ENCODE measurements at regions not wholly inside any gene's neighbourhood (a gene's known extent, or its start where the extent isn't known, plus 50 kb on each side); places are given as distances from the start of the nearest gene placed in this dataset.
"Not testable (repeated sequence)": the region's sequence is repeated elsewhere in the genome, so short reads cannot be mapped to it uniquely, and the experiment has no call there.

DNA sequence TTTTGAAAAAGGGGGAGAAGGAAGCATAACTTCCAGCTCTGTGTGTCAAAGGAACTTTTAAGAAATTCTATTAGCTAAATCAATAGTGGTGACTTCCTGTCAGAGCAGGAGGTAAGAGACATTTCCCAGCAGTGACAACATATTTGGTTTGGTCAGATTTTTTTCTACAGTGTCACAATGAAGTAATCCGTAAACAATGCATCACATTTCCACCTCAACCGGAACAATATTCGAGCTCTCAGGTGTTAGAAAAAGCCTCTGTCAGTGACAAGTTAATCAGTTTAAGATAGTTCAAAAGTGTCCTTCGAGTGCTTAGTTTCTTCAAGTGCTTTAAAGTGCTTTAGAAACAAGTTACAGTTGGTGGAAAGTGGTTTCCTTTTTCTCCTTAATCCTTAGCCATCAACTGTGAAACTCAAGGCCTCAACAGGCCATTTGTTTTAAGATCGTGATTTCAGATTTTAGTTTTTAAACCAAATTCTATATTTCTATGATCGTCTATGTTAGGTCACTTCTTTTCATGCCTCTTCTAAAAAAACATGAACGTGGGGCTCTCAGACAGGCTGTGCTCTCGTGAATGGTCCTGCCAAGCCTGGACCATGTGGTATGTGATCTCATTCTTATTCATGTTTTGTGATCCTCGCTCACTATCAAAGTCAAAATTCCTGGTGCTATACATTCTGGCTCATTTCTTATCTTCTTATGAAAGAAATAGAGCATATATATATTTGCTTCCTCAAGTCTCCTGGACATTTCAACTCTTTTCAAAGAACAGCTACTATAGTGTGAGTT, 181.9 kb upstream of the HMHB1 start:
- BruUV-seq (replicated peaks) = no TSS peak
- no peak for TF ChIP-seq EZH2 (IDR thresholded peaks at IDR 0.05; ENCODE audit: borderline replicate concordance, low read depth, low read length, poor library complexity, severe bottlenecking)
- TF ChIP-seq, protein P1, sequence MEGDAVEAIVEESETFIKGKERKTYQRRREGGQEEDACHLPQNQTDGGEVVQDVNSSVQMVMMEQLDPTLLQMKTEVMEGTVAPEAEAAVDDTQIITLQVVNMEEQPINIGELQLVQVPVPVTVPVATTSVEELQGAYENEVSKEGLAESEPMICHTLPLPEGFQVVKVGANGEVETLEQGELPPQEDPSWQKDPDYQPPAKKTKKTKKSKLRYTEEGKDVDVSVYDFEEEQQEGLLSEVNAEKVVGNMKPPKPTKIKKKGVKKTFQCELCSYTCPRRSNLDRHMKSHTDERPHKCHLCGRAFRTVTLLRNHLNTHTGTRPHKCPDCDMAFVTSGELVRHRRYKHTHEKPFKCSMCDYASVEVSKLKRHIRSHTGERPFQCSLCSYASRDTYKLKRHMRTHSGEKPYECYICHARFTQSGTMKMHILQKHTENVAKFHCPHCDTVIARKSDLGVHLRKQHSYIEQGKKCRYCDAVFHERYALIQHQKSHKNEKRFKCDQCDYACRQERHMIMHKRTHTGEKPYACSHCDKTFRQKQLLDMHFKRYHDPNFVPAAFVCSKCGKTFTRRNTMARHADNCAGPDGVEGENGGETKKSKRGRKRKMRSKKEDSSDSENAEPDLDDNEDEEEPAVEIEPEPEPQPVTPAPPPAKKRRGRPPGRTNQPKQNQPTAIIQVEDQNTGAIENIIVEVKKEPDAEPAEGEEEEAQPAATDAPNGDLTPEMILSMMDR (conservative IDR thresholded peaks at IDR 0.05; ENCODE audit: low read depth, low read length) = no peak
- H3K27me3 ChIP-seq (replicated peaks; ENCODE audit: insufficient read depth, low read depth, low read length, poor library complexity) = no peaks in the 10 kb centered on the region
- no peak overlapping the region for H3K27ac ChIP-seq (ENCODE audit: low read depth, low read length, poor library complexity, severe bottlenecking)
- H3K4me1 ChIP-seq (ENCODE audit: insufficient read depth, low read length, poor library complexity, severe bottlenecking) = no peaks in the 10 kb centered on the region
- H3K9me3 ChIP-seq (ENCODE audit: low read depth, low read length, poor library complexity, severe bottlenecking) = no peaks in the 10 kb centered on the region
- no peaks in the 10 kb centered on the region for H3K36me3 ChIP-seq (ENCODE audit: insufficient read depth, low read length, poor library complexity, severe bottlenecking)
- no peak for DNase-seq (ENCODE audit: low spot score)
- intact Hi-C loops (cut with micrococcal nuclease; ENCODE audit: unreplicated experiment) = no loop called here
- ChIA-PET CTCF (no interaction called here), POLR2A (ENCODE audit: low non-redundant PET) (no interaction called here)
- no peak overlapping the region for H3K4me3 ChIP-seq (ENCODE audit: low read depth, low read length, poor library complexity, severe bottlenecking)

GRCh38 chr5:143625048-143625447, 186.9 kb upstream of the HMHB1 start:
- DNase-seq (ENCODE audit: low spot score); POLR2A ChIA-PET (ENCODE audit: low non-redundant PET); H3K9me3 ChIP-seq (ENCODE audit: low read depth, low read length, poor library complexity, severe bottlenecking); CTCF ChIA-PET; H3K4me1 ChIP-seq (ENCODE audit: insufficient read depth, low read length, poor library complexity, severe bottlenecking); H3K27ac ChIP-seq (ENCODE audit: low read depth, low read length, poor library complexity, severe bottlenecking); H3K27me3 ChIP-seq (replicated peaks; ENCODE audit: insufficient read depth, low read depth, low read length, poor library complexity); H3K36me3 ChIP-seq (ENCODE audit: insufficient read depth, low read length, poor library complexity, severe bottlenecking); H3K4me3 ChIP-seq (ENCODE audit: low read depth, low read length, poor library complexity, severe bottlenecking); BruUV-seq (replicated peaks); intact Hi-C loops (cut with micrococcal nuclease; ENCODE audit: unreplicated experiment): not testable (repeated sequence)

DNA sequence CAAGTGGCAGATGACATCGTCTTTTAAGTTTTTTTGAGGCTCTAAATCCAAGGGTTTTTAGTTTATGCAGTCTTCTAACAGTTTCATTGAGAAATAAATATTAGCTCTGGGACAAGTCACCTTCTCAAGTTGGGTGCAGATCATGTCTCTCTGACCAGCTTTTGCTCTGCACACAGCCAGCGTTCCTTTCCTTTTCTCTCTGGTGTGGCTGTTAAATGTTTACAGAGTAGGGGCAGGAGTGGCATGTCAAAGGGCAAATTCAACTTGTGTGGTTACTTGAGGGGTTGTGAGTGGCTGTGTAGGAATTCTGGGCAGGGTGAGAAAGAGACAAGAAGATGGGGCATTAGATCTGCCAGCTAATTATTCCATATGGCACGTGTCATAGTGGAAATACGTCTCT, 187.5 kb upstream of the HMHB1 start:
- H3K27ac ChIP-seq (ENCODE audit: low read depth, low read length, poor library complexity, severe bottlenecking) = no peak overlapping the region
- H3K9me3 ChIP-seq (ENCODE audit: low read depth, low read length, poor library complexity, severe bottlenecking) = no peaks in the 10 kb centered on the region
- CTCF ChIA-PET = no interaction called here
- no peaks in the 10 kb centered on the region for H3K4me1 ChIP-seq (ENCODE audit: insufficient read depth, low read length, poor library complexity, severe bottlenecking)
- H3K27me3 ChIP-seq (replicated peaks; ENCODE audit: insufficient read depth, low read depth, low read length, poor library complexity) = no peaks in the 10 kb centered on the region
- TF ChIP-seq, protein P1 (conservative IDR thresholded peaks at IDR 0.05; ENCODE audit: low read depth, low read length) = no peak
- TF ChIP-seq EZH2 (IDR thresholded peaks at IDR 0.05; ENCODE audit: borderline replicate concordance, low read depth, low read length, poor library complexity, severe bottlenecking) = no peak
- POLR2A ChIA-PET (ENCODE audit: low non-redundant PET) = no interaction called here
- intact Hi-C loops (cut with micrococcal nuclease; ENCODE audit: unreplicated experiment) = no loop called here
- DNase-seq (ENCODE audit: low spot score) = no peak
- H3K4me3 ChIP-seq (ENCODE audit: low read depth, low read length, poor library complexity, severe bottlenecking) = no peak overlapping the region
- BruUV-seq (replicated peaks) = no TSS peak
- H3K36me3 ChIP-seq (ENCODE audit: insufficient read depth, low read length, poor library complexity, severe bottlenecking) = no peaks in the 10 kb centered on the region

DNA sequence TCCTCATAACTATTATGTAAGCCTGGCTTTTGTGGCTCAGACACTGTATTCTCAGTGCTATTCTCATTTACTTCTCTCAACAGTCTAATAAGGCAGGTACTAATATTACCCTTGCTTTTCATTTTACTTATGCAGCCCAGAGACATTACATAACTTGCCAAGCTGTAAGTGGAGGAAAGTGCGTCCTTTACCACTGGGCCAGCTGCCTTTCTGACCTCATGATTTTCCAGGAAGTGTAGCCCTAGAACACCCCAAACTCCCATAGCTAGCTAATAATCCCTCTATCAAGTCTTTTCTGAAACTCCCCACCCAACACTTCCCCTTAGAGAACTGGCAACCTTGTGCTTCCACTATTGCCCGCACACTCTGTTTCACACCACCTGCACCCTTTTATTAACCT, 192.9 kb upstream of the HMHB1 start:
- no peaks in the 10 kb centered on the region for H3K4me1 ChIP-seq (ENCODE audit: insufficient read depth, low read length, poor library complexity, severe bottlenecking)
- H3K9me3 ChIP-seq (ENCODE audit: low read depth, low read length, poor library complexity, severe bottlenecking) = no peaks in the 10 kb centered on the region
- ChIA-PET POLR2A (ENCODE audit: low non-redundant PET) (no interaction called here), CTCF (no interaction called here)
- no peaks in the 10 kb centered on the region for H3K36me3 ChIP-seq (ENCODE audit: insufficient read depth, low read length, poor library complexity, severe bottlenecking)
- no peak overlapping the region for H3K4me3 ChIP-seq (ENCODE audit: low read depth, low read length, poor library complexity, severe bottlenecking)
- H3K27ac ChIP-seq (ENCODE audit: low read depth, low read length, poor library complexity, severe bottlenecking) = no peak overlapping the region
- TF ChIP-seq, protein P1 (conservative IDR thresholded peaks at IDR 0.05; ENCODE audit: low read depth, low read length) = no peak
- TF ChIP-seq EZH2 (IDR thresholded peaks at IDR 0.05; ENCODE audit: borderline replicate concordance, low read depth, low read length, poor library complexity, severe bottlenecking) = no peak
- intact Hi-C loops (cut with micrococcal nuclease; ENCODE audit: unreplicated experiment) = no loop called here
- BruUV-seq (replicated peaks) = no TSS peak
- H3K27me3 ChIP-seq (replicated peaks; ENCODE audit: insufficient read depth, low read depth, low read length, poor library complexity) = no peaks in the 10 kb centered on the region
- DNase-seq (ENCODE audit: low spot score) = no peak
